Central memory CD4-positive, alpha-beta T cell (primary cell): ENCODE measurements at regions not wholly inside any gene's neighbourhood (a gene's known extent, or its start where the extent isn't known, plus 50 kb on each side); places are given as distances from the start of the nearest gene placed in this dataset.

ENCODE experiments used
- DNase-seq: peaks from one replicate; pipeline ENCODE4 v3.0.0; 2022

- DNase-seq, result no peak
These were observed 581.2 kb upstream of the MGMT start for GRCh38 chr10:128885573-128886555.

DNA sequence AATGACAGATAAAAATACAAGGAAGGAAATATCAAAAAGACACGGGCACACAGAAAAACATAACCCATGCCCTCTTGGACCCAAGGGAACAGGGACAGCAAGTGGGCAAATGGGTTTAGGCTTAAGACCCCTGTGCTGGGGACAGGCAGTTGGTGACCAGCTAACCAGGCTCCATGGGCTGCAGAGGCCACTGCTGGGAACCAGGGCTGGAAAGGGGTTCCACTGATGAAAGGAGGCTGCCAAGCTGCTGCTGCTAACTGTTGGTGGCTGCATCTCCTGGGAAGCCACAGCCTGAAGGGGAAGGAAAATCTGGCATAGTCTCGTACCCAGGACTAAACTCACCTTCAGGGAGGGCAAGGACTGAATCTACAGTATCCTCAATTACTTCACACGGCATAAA lies 579.2 kb upstream of the MGMT start:
- no peak for DNase-seq

DNA sequence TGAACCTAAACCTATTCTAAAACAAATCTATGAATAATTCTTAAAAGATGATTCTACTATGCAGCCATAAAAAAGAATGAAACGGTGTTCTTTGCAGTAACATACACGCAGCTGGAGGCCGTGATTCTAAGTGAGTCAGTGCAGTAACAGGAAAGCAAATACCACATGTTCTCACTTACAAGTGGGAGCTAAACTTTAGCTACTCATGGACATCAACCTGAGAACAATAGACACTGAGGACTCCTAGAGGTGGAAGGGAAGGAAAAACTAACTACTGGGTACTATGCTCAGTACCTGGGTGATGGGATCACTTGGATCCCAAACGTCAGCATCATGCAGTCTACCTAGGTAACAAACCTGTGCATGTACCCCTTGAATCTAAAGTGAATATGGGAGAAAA lies 575.0 kb upstream of the MGMT start:
- no peak for DNase-seq

DNA sequence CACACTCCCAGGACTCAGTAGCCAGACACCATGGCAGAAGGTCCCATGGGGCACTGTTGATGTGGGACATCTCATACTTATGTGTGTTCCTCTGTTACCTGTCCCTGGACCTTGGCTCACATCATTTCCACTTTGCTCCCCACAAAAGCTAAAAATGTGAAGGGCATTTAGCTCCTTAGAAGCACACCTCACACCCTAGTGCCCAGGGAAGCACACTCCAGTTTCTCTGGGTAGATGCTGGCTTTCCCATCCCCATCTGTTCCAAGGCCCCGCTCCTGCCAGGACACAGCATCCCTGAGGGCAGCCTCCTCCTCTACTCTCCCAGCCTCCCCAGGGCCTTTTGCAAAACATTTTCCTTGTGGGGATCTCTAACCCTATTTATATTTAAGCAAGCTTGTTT lies 572.4 kb upstream of the MGMT start:
- DNase-seq, result no peak

GRCh38 chr10:128895473-128895872 lies 571.6 kb upstream of the MGMT start:
- DNase-seq, result no peak

DNA sequence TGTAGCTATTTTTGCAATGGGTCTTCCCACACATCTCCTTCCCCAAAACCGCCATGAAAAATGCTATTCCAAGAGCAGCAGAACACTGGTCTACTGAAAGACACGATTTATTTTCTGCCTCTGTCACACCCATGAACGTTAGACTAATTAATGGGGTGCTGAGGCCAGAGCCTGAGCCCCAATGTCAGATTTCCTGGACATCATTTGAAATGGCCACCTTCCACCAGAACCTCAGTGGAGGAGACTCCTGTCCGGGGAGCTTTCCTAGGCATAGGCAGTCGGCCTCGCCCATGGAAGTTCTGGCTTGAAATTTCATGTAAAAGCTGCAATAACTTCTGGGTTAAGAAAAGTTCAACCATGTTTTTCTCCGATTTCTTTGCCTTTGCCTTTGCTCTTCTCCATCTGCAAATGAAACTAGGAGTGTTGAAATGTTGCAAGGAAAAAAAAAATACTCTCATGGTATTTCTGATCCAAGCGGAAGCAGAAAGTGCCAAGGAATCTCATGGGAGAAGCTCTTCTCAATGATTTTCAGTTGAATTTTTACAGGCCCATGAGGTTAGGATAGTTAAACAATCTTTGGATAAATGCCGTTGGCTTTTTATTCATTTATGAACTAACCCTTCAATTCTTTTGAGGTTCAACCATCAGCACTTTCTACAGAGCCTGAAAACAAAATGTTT lies 570.8 kb upstream of the MGMT start:
- no peak for DNase-seq

GRCh38 chr10:128896963-128897362 lies 570.1 kb upstream of the MGMT start:
- DNase-seq, result no peak

GRCh38 chr10:128897401-128898129 lies 569.5 kb upstream of the MGMT start:
- DNase-seq, result no peak

GRCh38 chr10:128898133-128898915 lies 568.7 kb upstream of the MGMT start:
- no peak for DNase-seq

GRCh38 chr10:128898916-128899195 lies 568.2 kb upstream of the MGMT start:
- no peak for DNase-seq

DNA sequence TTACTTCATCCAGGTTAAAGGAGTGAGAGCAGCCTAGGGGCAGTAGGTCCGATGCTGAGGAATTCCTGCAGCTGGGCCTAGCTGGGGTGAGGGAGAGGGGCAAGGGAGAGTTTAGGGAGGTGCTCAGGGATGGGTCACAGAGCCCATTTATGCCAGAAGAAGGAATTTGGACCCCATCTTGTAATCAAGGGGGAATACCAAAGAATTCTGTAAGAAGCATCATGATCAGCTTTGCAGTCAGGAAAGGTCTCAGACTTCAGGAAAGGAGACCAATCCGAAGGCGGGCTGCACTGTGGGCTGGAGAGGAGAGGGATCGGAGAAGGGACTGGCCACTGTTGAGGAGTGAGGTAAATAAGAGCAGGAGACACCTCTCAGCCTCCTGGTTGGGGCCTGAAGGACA lies 566.6 kb upstream of the MGMT start:
- no peak for DNase-seq

DNA sequence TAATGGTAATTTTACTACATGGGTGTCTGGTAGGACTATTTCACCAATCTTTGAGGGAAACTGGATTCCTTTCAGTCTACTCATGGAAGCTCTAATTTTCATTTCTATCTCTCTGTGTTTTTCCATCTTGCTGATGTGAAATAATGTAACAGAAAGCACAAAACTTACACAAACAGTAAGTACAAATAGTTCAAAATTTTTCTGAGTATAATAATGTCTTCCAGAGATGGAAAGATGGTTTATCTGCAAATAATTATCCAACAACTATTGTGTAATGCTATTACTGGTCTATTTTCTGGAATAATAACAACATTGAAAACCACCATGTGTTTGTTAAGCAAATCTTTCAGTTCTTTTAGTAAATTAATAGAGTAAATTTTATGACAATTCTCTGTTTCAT lies 565.8 kb upstream of the MGMT start:
- DNase-seq, result no peak

DNA sequence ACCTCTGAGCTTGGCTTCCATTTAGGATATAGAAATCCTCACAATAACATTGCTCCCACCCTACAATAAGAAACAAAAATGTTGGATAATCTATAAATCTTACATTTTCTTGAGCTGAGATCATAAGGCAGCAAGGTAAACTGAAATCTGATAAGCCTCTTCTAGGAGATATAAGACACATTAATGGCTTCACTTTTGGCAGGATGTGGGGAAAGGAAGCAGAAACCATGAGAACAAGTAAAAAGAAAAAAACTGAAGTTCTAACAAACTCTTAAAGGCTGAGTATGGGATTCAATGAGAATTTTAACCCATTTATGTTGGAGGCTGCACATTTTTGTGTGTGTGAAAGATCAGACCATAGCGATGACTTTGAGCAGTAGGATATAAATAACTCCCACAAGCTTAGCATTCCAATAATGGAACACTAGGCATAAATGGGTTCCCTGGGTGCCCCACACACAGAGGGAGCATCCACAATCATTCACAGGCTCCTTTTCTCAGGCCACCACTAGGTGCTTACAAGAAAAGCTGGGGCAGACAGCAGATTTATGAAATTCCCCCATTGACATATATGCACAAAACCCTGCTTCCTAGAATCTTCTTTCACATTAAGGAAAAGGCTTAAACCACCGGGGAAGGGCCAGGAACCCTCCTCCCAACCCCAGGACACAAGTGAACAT lies 564.9 kb upstream of the MGMT start:
- DNase-seq, result no peak

- DNase-seq, result no peak
These were observed 559.7 kb upstream of the MGMT start for GRCh38 chr10:128907155-128907941.

- DNase-seq, result no peak
These were observed 558.9 kb upstream of the MGMT start for GRCh38 chr10:128908099-128908498.

DNA sequence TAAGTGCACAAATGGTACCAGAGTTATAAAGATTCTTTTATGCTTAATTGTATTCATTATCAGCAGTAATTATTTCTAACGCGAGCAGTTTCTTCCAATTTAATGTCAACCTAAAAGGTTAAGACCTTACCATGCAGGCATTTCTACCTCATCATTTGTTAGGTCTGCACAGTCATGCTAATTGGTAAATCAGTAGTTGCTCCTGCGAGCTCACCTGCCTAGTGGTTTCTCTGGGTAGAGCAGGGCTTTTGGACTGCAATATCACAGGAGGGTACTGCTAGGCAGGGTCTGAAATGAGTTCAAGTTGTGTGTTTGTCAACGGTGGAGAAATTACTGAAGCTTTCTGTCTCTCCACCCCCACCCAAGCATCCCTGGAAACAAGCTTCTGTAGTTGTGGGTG lies 558.5 kb upstream of the MGMT start:
- DNase-seq, result no peak

- no peak for DNase-seq
These were observed 554.3 kb upstream of the MGMT start for GRCh38 chr10:128912568-128913311.

DNA sequence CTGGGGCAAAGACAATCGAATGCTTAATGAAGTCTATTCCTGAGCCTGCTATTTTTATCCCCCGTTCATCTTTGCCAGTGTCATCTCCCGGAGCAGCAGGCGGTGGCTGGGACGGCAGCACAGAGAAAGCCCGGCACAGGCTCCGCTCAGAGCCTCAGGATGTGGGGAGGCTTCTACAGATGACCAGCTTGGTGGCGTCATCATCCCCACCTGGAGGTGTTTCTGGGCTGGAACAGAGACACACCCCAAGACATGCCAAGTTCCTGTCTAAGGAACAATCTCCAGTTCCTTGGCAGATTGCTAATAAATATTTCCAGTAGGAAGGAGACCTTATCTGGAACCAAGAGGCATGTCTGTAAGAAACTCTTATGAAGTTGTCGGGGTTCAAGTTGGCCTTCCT lies 552.4 kb upstream of the MGMT start:
- no peak for DNase-seq

DNA sequence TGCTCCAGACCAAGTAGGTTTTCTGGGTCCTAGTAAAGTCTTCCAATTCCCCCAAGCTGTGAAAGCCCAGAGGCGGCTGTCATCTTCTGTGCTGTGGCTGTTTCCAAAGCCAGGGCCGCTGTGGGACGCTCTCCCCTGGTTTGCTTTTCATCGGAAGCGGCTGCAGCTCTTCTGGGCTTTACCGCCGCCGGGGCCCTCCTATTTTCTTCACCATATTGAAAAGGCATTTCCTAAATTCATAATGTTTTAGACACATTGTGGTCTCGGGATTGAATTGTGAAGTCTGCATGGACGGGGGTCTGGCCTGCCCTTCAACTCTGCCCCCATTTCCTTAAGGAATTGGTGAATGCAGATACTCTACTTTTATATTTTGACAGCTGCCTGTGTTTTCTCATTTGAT lies 551.4 kb upstream of the MGMT start:
- no peak for DNase-seq

GRCh38 chr10:128916383-128916782 lies 550.7 kb upstream of the MGMT start:
- no peak for DNase-seq
